NCI-H82 (cell line): ENCODE measurements at regions not wholly inside any gene's neighbourhood (a gene's known extent, or its start where the extent isn't known, plus 50 kb on each side); places are given as distances from the start of the nearest gene placed in this dataset.
A peak's percentile ranks its signal among the peaks of the same experiment; 100 is the strongest.

Experiments used
- DNase-seq: peaks from one replicate; lab custom pipeline; 2025; lab: John Stamatoyannopoulos, UW

DNA sequence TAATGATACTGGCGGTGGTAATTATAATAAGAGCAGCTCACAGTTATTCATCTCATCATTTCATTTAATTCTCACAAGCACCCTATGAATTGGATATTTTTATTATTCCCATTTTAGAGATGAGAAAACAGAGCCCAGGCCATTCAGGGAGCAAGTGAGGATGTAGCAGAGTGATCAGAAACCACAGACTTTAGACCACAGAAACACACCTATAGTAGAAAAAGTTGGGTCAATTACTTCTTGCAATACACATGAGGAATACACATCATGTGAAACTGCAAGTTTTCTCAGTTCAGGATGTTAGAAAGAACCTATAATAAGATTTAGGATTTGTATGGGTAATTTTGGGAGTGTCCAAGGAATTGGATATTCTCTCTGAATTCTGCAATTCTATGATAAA is 278.0 kb downstream of the ADRA2A start:
- DNase-seq = no peak

DNA sequence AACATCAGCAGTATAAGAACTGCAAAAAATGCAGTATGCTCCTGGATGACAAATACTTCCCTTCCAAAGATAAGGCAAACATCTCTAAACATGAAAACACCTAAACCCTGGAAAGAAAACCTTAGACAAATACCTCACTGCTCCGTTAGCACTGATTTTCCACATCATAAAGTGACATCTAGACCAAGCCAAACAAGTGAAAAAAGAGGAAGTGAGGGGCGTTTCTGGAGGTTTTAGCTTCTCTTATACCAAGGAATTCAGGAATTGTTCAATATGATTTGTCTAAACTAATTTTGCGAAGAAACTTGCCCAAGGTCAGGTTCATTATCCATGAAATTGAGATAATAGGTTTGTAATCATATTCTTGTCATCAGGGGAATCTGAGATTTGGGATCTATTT is 279.7 kb downstream of the ADRA2A start:
- no peak for DNase-seq

DNA sequence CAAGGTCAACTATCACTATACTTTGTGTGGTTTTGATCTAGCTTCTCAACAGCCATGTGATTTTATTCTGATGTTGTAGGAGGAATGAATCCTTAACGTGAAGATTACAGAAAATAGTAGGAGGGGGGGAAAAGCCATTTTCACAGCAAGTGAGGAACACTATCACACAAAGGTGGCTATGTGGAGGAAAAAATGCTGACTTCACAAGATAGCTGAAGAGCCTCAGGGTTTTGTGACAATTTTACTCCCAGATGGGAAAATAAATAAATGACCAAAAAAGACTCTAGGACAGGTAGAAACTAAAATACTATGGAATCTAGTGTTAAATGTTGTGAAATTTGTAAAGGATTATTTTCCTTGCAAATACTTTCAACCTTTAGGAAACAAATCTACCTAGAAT is 281.0 kb downstream of the ADRA2A start:
- no peak for DNase-seq

DNA sequence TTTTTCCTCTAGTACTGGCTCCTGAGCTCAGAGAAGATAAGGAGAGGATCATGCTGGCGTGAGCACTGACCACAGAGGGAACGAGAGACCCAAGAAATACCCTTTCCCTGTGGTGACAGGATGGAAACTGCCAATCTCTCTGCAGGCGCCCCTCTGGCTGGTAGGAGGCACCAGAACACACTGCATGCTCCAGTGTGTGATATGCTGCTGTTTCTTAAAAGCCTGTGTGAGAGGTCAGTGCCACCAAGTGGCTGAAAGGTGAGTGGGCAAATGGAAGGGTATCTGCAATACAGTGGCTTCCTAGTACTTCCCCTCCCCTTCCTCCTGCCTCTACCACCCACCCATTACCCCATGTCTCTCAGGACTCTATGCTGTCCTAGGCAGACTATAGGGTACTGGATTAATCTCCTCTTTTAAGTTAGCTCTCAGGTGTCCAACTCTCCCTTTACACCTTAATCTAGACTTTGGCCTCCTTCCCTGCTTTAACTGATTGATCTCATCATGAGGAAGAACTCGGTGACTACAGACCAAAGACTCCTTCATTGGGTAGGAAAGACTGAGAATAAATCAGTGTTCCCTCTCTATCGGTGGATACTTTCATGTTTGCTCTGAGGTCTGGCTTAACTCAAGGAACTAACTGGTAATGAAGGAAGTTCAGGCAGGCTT is 283.6 kb downstream of the ADRA2A start:
- peak; percentile 81 for DNase-seq

DNA sequence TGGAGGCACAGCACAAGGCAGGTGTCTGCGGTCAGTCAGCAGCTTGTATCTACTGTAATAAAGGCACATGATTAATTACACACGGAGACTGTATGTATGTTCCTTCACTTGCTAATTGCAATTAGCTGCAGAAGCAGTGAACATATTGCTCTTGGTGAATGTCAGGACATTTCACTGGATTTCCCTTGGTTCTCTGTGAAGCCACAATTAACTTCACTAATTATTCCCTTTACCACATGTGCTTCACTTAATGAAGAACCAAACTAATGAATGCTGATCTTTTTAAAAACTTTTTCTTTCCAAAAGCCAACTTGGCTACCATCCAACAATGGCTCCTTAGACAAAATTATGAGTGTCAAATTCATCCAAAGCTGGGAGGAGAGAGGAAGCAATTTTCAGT is 290.7 kb downstream of the ADRA2A start:
- DNase-seq = no peak

DNA sequence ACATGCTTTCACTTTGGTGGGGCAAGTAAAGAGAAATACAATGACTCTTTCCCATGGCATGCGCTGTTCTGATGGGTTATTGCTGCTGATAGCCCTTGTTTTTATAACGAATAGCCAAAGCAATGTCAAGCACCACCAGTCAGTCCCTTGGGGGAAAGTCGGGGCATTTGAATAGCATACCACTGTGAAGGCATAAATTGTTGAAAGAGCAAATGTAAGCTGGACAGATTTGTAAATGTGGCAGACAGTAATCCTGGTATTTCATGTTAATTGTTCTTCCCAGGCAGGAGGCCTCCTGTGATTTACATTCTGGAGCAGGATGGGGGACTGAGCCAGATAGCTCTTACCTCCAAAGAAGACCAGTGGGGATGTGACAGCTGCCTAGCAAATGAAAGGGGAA is 293.3 kb downstream of the ADRA2A start:
- no peak for DNase-seq

DNA sequence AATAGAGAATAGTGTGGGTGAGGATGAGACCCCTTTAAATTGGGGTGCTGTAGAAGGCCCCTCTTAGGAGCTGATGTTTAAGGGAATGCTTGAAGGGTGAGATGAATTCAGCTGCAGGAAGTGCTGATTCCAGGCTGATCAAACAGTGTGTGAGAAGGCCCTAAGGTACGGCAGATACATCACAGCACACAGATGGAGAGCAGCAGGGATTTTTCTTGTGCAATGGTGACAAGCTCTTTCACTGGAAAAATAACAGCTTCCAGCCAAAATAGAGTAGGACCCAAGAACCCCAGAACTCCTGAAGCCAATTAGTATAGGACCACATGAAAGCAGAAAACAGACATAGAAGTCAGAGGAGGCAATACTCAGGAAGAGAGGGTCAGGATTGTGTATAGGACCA is 296.9 kb downstream of the ADRA2A start:
- no peak for DNase-seq

DNA sequence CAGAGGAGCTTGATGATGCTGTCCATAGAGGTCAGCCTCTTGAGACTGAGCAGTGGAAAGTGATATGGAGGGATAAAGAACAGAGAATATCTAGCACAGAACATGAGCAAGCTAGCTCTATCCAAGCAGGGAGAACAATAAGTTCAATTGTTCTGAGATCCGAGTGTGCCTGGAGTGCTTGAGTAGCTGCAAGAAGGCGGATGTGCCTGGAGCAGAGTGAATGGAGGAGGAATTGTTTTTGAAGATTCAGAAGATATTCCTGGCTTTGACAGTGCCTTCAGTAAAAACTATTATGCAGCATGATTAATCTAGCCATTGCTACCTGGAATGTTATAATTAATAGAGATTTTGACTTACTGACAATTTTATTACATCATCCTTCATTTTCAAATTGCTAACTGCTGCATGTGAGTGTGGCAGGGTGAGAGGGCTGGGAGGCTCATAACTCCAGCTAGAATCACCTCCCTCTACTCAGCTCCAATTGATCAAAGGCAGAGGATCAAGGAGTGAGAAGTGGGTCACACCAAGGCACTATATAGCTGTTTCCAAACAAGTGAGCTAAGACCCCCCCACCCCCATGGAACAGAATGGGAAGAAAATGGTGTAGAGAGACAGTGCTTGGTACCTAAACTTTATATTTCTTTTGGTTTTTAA is 302.8 kb downstream of the ADRA2A start:
- DNase-seq = no peak

DNA sequence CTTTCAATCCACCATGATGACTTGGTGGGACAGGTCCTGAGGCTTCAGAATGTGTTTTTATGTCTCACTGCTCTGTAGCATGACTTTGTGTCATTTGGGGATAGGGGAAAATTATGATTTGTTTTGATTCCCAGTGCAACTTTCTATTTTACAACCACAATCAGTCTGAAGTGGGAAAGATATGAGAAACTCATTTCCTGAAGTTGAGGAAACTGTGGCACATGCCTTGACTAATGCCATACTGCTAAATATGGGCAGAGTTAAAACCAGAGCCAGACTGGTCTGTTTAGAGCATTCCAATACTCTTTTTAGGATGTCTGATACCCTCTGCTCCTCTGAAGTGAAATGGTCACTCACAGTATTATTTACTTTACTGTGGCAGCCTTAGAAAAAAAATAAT is 307.7 kb downstream of the ADRA2A start:
- DNase-seq = no peak

DNA sequence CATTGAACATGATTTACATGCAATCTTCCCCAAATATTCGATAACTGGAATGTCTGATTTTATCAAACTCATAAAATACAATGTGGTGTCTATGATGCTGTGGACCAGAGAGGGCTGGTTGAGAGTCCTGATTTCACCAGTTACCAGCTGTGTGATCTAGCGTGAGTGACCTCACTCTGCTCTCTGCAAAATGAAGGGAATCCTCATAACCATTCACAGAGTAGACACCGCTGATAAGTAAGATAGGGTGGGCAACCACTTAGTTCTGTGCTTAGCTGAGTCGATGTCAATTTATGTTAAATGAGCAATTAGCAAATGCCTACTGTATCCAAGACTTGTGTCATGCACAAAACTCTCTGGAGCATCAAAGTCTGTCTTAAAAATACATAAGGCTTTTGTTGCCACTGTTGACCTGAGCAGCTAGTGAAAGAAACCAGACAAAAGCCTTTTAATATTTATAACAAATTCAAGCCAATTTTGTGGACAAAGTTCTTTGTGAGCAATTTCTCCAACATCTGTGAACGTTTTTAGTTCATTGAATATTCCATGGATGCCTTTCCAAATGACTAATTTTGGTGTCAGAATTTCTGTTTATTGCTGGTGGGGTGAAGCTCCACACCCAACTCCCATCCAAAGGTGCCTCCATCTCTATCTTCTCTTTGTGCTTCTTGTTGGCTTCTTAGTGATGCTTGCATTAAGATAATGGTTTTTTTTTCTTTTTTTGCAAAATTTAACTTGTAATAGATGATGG is 314.2 kb downstream of the ADRA2A start:
- no peak for DNase-seq

DNA sequence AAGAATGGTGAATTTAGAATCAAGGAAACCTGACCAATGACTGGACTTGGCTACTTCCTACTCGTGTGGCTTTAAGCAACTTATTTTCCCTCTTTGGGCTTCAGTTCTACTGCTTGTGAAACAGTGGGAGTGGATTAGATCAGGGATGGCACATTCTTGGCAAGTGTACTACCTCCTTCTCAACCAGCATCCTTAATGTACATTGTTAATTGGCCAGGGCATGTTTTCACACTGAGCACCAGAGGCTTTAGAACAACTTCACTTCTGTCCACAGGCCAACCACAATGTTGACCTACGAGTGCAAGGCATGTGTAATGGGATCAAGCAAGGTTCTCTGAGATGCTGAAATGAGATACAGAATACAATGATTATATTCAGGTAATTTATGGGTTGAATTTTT is 315.3 kb downstream of the ADRA2A start:
- DNase-seq = no peak

DNA sequence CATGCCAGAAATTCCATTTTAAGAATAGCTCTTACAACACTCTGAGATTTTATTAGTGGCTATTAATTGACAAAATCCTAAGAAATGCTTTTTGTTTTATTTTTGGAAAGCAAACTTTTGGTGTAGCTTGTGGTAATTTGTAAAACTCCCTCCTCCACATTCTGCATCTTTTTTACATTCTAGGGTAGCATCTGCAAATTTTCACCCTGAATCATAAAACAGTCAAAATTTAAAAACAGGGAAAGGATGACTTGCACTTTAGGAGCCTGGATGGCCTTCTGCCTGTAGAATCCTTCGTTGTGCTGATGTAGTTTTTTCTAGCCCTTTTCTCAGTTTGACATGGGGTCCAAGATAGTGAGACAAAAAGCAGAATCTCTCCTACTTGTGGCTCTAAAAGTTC is 316.1 kb downstream of the ADRA2A start:
- no peak for DNase-seq

DNA sequence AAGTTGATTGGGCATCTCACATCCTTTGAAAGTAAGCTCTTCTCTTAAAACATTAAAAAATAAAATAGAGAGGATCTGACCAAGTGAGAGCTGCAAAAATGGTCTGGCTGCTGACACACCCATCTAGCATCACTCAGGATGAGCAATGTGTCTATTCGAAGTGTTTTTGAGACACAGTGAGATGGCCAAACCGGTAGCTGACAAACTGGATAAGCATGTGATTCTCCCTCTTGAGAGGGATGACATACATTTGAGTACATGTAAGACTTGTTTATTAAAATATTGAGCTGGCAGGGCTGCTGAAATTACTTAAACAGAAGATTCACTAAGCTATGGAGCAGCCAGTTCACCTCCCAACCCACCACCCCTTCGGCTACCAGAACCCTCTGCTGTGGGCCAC is 333.9 kb downstream of the ADRA2A start:
- no peak for DNase-seq

DNA sequence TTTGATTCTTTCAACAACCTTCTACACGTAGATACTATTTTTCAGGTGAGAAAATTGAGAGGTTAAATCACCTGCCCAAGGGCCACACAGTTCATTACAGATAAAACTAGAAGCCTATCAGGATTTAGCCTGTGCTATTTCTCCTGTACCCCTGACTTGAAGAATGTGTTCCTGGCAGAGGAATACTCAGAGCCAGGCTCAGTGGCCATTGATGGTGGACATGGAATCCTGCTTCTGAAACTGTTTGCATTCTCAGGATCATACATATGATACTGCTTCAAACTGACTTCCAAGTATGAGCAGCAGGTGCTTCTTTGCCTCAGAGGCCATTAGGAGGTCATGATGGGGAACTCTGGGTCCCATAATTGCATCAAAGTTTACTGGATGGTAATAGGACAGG is 348.6 kb downstream of the ADRA2A start:
- DNase-seq = no peak

DNA sequence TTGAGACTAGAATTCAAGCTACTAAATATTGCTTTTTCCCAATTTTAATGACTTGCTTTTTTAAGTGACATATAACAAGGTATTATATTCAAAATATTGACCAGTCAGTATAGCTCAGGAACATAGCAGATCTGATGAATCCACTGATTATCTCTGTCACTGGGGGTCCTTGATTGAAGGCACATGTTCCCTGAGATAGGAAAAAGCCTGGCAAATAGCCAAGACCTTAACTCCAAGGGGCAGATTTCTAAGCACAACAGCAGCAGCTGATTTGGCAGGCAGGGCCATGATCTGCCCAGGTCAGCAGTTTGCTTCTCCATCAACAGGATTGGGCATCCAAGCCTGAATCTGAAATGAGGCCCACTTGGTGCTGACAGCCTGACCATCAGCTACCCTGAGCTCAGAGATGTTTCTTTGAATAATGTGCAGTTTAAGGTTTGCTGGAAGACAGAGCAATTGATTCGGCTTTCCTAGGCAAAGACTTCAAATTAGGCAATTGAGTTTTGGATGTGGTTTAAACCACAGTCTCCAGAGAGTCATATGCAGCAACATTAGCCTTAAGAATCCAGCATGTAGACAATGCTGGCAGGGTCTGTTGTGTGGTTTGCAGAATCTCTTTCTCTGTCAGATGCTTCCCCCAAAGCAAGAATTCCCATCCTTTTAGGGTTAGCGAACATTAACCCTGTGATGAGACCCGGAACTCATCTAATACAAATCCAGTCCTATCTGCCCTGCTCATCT is 352.6 kb downstream of the ADRA2A start:
- DNase-seq = peak; percentile 88

DNA sequence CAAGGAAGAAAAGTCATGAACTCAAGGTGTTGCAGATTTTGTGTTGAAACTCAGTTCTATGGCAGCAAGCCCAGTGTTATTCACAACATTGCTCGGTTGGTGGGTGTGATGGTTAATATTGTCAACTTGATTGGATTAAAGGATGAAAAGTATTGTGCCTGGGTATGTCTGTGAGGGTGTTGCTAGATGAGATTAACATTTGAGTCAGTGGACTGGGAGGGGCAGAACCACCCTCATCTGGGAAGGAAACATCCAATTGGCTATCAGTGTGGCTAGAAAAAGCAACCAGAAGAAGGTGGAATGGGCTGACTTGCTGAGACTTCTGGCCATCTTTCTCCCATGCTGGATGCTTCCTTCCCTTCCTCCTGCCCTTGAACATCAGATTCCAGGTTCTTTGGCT is 353.2 kb downstream of the ADRA2A start:
- peak; percentile 93 for DNase-seq

DNA sequence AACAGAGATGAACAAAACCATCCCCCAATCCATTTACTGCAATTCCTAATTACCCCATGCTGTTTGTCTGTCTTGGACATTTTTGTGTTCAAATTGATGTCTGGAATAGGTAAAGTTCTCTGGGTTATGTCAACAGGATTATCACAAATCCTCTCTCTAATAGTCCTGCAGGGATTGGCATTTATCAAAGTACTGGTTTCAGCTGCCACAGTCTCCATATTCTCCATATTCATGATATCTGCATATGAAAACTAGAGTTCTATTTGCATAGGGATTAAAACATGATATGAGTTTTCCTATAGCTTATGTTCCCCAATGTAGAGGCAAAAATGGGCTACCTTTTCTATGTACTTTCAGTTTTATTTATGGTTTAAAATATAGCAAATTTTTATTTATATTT is 355.8 kb downstream of the ADRA2A start:
- peak; percentile 71 for DNase-seq

DNA sequence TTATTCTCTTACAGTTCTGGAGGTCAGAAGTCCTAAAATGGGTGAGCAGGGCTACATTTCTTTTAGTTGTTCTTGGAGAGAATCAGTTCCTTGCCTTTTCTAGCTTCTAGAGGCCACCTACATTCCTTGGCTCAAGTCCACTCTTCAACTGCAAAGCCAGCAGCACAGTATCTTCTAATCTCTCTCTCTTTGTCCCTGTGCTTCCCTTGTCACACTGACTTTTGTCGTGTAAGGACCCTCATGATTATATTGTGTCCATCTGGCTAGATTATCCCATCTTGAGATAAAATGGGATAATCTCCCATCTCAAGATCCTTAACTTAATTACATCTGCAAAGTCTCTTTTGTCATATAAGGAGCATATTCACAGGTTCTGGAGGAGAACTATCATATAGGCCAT is 359.0 kb downstream of the ADRA2A start:
- peak; percentile 95 for DNase-seq

DNA sequence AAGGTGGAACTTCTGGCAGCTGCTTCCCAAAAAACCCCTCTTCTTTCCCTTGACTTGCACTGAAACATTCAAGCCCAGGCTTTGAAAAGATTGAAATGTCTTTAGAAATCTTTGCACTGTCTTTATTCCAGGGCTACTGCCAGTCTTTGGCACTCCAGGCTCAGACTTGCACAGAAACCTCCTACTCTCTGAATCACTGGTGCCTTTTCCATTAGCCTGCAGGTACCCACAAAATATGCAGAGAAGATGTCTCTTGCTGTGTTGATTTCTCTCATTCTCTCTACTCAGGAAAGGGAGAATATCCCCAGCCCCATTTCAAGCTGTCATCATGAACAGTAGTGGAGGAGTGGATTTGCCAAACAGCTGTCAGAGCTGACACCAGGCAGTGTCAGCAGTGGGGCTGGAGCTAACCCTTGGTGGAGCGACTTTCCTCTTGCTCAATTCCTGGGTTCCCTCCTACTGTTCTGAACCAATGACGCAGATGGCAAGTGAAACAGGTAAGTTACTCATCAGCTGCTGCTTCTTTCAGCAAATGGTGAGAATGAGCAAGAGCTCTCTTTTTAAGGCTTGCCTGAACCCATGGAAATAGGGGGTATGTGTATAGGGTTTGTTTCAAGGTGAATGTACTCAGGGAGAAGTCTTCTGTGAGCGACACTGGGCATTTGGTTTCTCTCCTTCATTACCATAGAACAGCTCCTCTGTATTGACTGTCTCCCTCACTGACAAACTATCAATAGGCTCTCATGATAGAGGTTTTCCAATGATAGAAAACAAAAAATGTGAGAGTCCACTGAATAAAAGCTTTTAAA is 362.4 kb downstream of the ADRA2A start:
- peak; percentile 70 for DNase-seq

DNA sequence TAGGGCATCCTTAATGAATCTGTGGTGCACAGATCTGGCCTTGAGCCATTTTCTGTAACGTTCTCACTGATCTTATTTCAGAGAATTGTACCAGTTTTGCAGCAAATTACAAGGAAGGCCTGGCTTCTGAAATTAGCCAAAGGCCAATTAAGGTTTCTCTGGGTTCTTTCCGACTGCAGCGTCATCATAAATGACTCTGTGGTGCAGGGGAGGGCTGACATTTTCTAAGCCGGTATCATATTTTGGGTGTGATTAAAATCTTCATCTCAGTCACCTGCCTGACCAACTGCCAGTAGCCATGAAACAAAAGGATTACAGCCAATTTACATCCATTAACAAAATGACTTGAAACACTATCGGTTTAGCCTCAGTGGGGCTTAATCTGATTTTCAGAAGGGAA is 363.7 kb downstream of the ADRA2A start:
- DNase-seq = peak; percentile 92

DNA sequence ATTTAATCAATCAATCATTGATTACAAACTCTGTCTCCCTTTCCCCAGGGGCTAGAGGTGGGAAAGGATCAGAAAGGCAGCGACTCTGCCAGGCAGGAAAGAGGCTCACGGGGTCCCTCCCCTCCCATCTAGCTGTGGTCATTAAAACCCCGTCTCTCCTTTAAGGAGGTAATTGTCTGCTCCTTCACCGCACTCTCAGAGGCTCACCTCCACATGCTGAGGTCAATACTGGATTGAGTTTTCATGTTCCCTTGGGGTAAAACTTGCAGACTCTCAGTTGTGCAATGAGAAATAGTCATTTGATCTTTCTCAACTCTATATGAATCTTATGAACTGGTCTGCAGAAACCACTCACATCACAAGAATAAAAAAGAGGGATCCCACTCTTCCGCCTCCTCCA is 368.8 kb downstream of the ADRA2A start:
- DNase-seq = peak; percentile 32

DNA sequence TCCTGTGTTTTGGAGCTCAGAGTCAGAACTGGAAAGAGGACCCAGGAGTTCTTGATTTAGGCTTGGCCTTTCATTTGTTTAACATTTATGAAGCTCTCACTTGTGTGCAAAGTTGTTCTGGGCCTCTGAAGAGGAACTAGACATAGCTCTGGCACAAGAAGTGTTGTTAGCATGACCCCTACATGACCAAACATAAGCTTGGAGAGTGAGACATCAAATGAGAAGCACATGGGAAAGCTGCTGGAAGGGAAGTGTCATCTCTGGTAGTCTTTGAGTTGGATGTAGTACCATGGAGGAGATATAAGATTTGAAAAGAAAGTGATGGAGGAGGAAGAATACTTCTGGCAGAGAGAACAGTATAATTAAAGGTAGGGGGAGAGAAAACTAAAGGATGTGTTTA is 370.1 kb downstream of the ADRA2A start:
- DNase-seq = no peak
